RWPE1 (cell line): ENCODE measurements at regions not wholly inside any gene's neighbourhood (a gene's known extent, or its start where the extent isn't known, plus 50 kb on each side); places are given as distances from the start of the nearest gene placed in this dataset.
"Not testable (repeated sequence)": the region's sequence is repeated elsewhere in the genome, so short reads cannot be mapped to it uniquely, and the experiment has no call there.

Source experiments
- CTCF ChIA-PET: fragments of 350-600 bp; sonication (Branson Sonifier 250); formaldehyde crosslinking; extraction: SDS; loops from one replicate; lab custom pipeline; 2021; lab: Yijun Ruan, JAX
- POLR2A ChIA-PET: fragments of 400-600 bp; formaldehyde crosslinking; extraction: SDS; loops from one replicate; lab custom pipeline; 2020; ENCODE audit warnings: antibody characterized with exemption; ENCODE audit not compliant: low non-redundant PET; lab: Yijun Ruan, JAX
- DNase-seq: peaks from one replicate; pipeline ENCODE4 v3.0.0; 2012; ENCODE audit warnings: low spot score
- H3K27ac ChIP-seq: fragments of 450-650 bp; 2 replicates; pipeline ENCODE4 v1.5.1; 2017
- TF ChIP-seq, protein P1 (sequence below): fragments of 450-650 bp; conservative IDR thresholded peaks from 2 replicates; pipeline ENCODE4 v1.5.1; 2017; ENCODE audit warnings: low read depth, mild to moderate bottlenecking

DNA sequence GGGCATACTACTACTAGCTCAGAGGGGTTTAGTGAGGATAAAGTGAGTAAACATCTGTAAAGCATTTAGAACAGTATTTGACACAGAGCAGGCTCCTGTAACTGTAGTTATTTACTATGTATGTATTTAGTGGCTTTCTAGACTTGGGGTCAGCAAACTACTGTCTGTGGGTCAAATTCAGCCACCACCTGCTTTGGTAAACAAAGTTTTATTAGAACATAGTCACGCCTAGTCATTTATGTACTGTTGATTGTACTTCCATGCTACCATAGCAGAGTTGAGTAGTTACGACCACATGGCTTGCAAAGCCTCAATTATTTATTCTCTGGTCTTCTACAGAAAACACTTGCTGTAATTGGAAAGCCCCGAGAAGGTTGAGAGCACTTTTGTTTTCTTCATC lies 248.5 kb upstream of the PLPP4 start:
- ChIA-PET POLR2A (no interaction called here), CTCF (interaction anchor here (1.0 to 2.0 kb wide), 2 partner anchors 13 kb away, joined by 3 to 6 read pairs; no protein-coding TSS in a partner anchor)
- DNase-seq: no peak
- no peak overlapping the region for H3K27ac ChIP-seq
- TF ChIP-seq, protein P1, sequence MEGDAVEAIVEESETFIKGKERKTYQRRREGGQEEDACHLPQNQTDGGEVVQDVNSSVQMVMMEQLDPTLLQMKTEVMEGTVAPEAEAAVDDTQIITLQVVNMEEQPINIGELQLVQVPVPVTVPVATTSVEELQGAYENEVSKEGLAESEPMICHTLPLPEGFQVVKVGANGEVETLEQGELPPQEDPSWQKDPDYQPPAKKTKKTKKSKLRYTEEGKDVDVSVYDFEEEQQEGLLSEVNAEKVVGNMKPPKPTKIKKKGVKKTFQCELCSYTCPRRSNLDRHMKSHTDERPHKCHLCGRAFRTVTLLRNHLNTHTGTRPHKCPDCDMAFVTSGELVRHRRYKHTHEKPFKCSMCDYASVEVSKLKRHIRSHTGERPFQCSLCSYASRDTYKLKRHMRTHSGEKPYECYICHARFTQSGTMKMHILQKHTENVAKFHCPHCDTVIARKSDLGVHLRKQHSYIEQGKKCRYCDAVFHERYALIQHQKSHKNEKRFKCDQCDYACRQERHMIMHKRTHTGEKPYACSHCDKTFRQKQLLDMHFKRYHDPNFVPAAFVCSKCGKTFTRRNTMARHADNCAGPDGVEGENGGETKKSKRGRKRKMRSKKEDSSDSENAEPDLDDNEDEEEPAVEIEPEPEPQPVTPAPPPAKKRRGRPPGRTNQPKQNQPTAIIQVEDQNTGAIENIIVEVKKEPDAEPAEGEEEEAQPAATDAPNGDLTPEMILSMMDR: no peak

DNA sequence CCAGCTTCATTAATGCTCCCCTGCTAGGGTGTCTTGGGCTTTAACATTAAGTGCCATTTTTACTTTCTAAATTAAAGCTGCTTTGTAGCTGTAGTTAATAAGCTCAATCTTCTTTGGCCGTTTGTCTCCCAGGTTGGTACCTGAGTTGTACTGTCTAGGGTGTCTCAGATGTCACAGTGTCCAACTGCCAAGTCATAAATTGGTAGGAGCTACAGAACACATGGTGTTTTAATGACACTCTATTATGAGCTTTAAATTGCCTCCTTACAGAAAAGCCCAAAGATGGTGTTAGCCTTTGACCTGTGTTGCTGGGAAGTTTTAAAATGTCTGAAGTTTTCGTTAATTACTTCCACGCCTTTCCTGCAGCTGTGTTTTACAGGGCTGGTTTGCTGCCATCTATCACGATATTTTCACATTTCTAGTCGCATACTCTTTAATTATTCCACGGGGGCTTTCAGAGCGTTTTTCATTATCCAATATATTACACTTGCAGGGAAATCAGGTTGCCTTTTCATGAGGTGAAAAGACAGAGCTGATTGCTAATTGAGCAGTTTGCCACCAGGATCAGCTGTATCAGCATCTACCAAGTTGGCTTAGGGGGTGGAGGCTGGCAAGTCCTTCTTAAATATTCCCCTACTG lies 247.8 kb upstream of the PLPP4 start:
- ChIA-PET CTCF (interaction anchor here (0.9 to 1.0 kb wide), 2 partner anchors 9 to 12 kb away, joined by 3 read pairs; no protein-coding TSS in a partner anchor), POLR2A (no interaction called here)
- TF ChIP-seq, protein P1: no peak
- no peak overlapping the region for H3K27ac ChIP-seq
- no peak for DNase-seq

DNA sequence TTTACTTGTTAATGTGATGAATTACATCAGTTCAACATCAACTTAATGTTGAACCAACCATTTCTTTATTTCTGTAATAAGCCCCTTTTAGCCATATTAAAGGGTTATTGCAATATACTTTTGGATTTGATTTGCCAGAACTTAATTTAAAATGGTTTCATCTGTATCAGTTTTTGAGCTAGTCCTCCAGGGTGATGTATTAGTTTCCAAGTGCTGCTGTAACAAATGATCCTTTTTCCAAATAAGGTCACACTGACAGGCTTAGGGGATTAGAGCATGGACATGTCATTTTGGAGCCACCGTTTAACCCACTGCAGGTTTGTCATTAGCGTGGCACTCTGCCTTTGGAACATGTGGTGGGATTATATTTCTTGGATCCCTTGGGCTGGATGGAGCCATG lies 244.8 kb upstream of the PLPP4 start:
- CTCF ChIA-PET: no interaction called here
- POLR2A ChIA-PET: no interaction called here
- DNase-seq: no peak
- TF ChIP-seq, protein P1: no peak
- no peak overlapping the region for H3K27ac ChIP-seq

DNA sequence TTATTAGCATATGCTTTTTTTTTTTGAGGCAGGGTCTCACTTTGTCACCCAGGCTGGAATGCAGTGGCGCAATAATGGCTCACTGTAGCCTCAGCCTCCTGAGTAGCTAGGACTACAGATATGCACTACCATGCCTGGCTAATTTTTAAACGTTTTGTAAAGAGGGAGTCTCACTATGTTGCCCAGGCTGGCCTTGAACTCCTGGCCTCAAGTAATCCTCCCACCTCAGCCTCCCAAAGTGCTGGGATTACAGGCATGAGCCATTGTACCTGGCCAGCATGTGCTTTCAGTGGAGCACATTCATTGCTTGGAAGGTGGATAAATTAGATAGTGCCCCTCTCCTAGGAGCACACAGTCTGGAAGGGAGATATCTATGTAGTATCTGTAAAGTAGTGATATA lies 243.7 kb upstream of the PLPP4 start:
- CTCF ChIA-PET: interaction anchor here (0.6 kb wide), 1 partner anchor 456 kb away, joined by 4 read pairs; no protein-coding TSS in a partner anchor
- DNase-seq, POLR2A ChIA-PET, H3K27ac ChIP-seq: not testable (repeated sequence)

DNA sequence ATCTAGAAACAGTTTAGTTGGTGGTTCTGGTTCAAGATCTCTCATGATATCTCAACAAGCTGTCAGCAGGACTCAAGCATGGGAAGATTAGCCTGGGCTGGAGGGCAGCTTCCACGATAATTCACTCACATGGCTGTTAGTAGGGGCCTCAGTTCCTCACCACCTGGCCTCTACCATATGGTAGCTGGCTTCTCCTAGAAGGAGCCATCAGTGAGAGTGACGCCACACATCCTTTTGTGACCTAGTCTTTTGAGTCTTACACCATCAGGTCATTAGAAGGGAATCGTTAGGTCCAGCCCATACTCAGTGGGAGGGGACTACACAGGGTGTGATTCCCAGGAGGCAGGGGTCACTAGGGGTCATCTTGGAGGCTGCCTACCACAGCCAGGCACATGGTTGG lies 239.3 kb upstream of the PLPP4 start:
- TF ChIP-seq, protein P1: no peak
- ChIA-PET POLR2A (no interaction called here), CTCF (no interaction called here)
- DNase-seq: no peak
- no peak overlapping the region for H3K27ac ChIP-seq

DNA sequence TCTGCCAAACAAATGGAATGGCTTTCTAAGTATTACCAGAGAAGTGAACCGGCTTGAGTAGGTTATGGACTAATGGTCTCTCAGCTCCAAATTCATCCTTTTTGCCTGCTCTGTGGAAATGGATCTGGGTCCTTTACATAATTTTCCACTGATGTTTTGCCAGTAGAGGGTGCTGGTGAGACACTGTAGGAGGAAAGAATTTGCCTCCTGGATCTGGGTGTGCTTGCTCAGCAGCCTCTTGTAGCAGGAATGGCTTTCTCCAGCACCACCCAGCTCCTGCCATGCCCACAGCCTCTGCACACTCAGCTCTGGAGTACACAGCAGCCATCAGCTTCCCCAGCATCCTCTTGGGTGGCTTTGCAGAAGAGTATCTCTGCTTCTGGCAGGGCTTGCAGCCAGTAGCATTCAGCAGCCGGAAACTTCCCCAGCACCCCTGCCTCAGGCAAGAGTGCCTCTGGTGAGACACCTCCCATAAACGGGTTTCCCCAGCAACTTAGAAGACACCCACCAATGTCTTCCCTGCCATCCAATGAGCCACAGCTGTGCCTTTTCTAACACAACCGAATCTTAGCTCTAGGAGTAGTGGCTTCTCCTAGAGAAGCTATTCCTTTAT lies 235.0 kb upstream of the PLPP4 start:
- no peak overlapping the region for H3K27ac ChIP-seq
- CTCF ChIA-PET: interaction anchor here (0.6 to 1.5 kb wide), 19 partner anchors 13 to 1435 kb away, joined by 3 to 6 read pairs (median 3); no protein-coding TSS in a partner anchor
- TF ChIP-seq, protein P1: peak; percentile 35

DNA sequence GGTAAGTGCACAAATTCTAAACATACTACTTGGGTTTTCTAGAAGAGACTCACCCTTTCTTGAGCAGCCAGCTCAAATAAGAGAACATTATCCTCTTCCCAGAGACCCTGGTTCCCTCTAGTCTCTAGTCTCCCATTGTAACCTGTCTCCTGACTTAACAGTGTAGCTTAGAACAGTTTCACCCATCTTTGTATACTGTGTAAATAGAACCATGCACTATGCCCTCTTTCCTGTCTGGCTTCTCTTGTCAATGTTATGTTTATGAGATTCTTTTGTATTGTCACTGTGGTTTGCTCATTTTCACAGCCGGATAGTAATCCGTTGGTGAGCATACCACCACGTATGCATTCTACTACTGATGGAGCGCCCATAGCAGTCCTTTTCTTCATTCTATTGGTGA lies 227.4 kb upstream of the PLPP4 start:
- TF ChIP-seq, protein P1: no peak
- ChIA-PET CTCF (no interaction called here), POLR2A (no interaction called here)
- DNase-seq: no peak
- no peak overlapping the region for H3K27ac ChIP-seq

More for the DNA sequence above, 235.0 kb upstream of the PLPP4 start:
- POLR2A ChIA-PET: no interaction called here
- peak; percentile 15 for DNase-seq

DNA sequence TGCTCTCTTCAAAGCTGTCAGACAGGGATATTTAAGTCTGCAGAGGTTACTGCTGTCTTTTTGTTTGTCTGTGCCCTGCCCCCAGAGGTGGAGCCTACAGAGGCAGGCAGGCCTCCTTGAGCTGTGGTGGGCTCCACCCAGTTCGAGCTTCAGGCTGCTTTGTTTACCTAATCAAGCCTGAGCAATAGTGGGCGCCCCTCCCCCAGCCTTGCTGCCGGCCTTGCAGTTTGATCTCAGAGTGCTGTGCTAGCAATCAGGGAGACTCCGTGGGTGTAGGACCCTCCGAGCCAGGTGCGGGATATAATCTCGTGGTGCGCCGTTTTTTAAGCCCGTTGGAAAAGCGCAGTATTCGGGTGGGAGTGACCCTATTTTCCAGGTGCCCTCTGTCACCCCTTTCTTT lies 217.3 kb upstream of the PLPP4 start:
- POLR2A ChIA-PET, DNase-seq: not testable (repeated sequence)

More for the DNA sequence above, 217.3 kb upstream of the PLPP4 start:
- not testable (repeated sequence) for H3K27ac ChIP-seq
- CTCF ChIA-PET: interaction anchor here (0.7 kb wide), 1 partner anchor 91 kb away, joined by 3 read pairs; no protein-coding TSS in a partner anchor
